IMR-90 (cell line): ENCODE measurements at regions not wholly inside any gene's neighbourhood (a gene's known extent, or its start where the extent isn't known, plus 50 kb on each side); places are given as distances from the start of the nearest gene placed in this dataset.

Experiments
- ATAC-seq: fragments of 200-7000 bp; cut with Tn5 transposase; 2 replicates; pipeline ENCODE4 v1.9.1; 2020; ENCODE audit warnings: low read depth, mild to moderate bottlenecking, moderate library complexity
- BruUV-seq: library from RNA; stranded (reverse); fragments of 400-500 nt; replicated peaks from 2 replicates; lab custom pipeline; 2021; lab: Mats Ljungman, UMichigan
- CTCF ChIA-PET: fragments of 300-600 bp; formaldehyde crosslinking; extraction: SDS; loops from one replicate; lab custom pipeline; 2021; ENCODE audit warnings: antibody characterized with exemption; lab: Yijun Ruan, JAX
- POLR2A ChIA-PET: fragments of 300-600 bp; sonication (Branson Sonifier 250); formaldehyde crosslinking; loops from one replicate; lab custom pipeline; 2022; ENCODE audit warnings: antibody characterized with exemption; ENCODE audit not compliant: unreplicated experiment; lab: Charles Lee
- DNase-seq: peaks from one replicate; pipeline ENCODE4 v3.0.0; 2013
- H2AFZ ChIP-seq: replicated peaks from 2 replicates; pipeline ENCODE3; 2013; ENCODE audit warnings: low read length, mild to moderate bottlenecking; ENCODE audit not compliant: poor library complexity
- H2AK5ac ChIP-seq: 2 replicates; pipeline ENCODE4 v1.6.1; 2013; ENCODE audit warnings: low read depth, low read length, inconsistent platforms
- H2AK9ac ChIP-seq: replicated peaks from 2 replicates; pipeline ENCODE3; 2013; ENCODE audit warnings: mild to moderate bottlenecking, low read depth, low read length, moderate library complexity; ENCODE audit not compliant: poor library complexity
- H2BK120ac ChIP-seq: 2 replicates; pipeline ENCODE4 v1.6.1; 2013; ENCODE audit warnings: low read depth, low read length, inconsistent platforms
- H2BK15ac ChIP-seq: 3 replicates; pipeline ENCODE4 v1.6.1; 2013; ENCODE audit warnings: low read depth, low read length, inconsistent platforms
- H2BK20ac ChIP-seq: 2 replicates; pipeline ENCODE4 v1.6.1; 2013; ENCODE audit warnings: low read depth, mild to moderate bottlenecking, inconsistent platforms, low read length, moderate library complexity
- H2BK5ac ChIP-seq: 2 replicates; pipeline ENCODE4 v1.6.1; 2013; ENCODE audit warnings: mild to moderate bottlenecking, low read depth, low read length, inconsistent platforms; ENCODE audit not compliant: poor library complexity, severe bottlenecking
- H3K14ac ChIP-seq: replicated peaks from 2 replicates; pipeline ENCODE4 v1.6.1; 2013; ENCODE audit warnings: low read depth, low read length, inconsistent platforms
- H3K18ac ChIP-seq: 2 replicates; pipeline ENCODE4 v1.6.1; 2013; ENCODE audit warnings: low read depth, low read length, control low read depth
- H3K23ac ChIP-seq: 2 replicates; pipeline ENCODE4 v1.6.1; 2013; ENCODE audit warnings: low read depth, low read length, inconsistent platforms
- H3K27ac ChIP-seq: 2 replicates; pipeline ENCODE4 v1.5.1; 2013; ENCODE audit warnings: mild to moderate bottlenecking, control low read depth, low read length; ENCODE audit not compliant: insufficient read depth
- H3K27me3 ChIP-seq: 2 replicates; pipeline ENCODE4 v1.6.1; 2013; ENCODE audit warnings: low read length; ENCODE audit not compliant: control insufficient read depth, insufficient read depth
- H3K36me3 ChIP-seq: 2 replicates; pipeline ENCODE4 v1.6.1; 2013; ENCODE audit warnings: low read length, mixed read lengths; ENCODE audit not compliant: control insufficient read depth, insufficient read depth
- H3K4ac ChIP-seq: 2 replicates; pipeline ENCODE4 v1.6.1; 2013; ENCODE audit warnings: low read depth, low read length, inconsistent platforms
- H3K4me1 ChIP-seq: 2 replicates; pipeline ENCODE4 v1.6.1; 2013; ENCODE audit warnings: low read length, mixed read lengths; ENCODE audit not compliant: control insufficient read depth, insufficient read depth
- H3K4me2 ChIP-seq: 2 replicates; pipeline ENCODE4 v1.6.1; 2013; ENCODE audit warnings: low read depth, mild to moderate bottlenecking, control low read depth, low read length, moderate library complexity
- H3K4me3 ChIP-seq: 2 replicates; pipeline ENCODE4 v1.5.1; 2013; ENCODE audit warnings: low read depth, mild to moderate bottlenecking, control low read depth, low read length, moderate library complexity; ENCODE audit not compliant: insufficient read depth
- H3K56ac ChIP-seq: 2 replicates; pipeline ENCODE4 v1.6.1; 2013; ENCODE audit warnings: low read length, inconsistent platforms; ENCODE audit not compliant: insufficient read depth; ENCODE audit errors: extremely low read depth
- H3K79me1 ChIP-seq, 2 experiments: 2 replicates each; pipeline ENCODE4 v1.6.1; 2013; ENCODE audit warnings: low read length in 2 of 2, inconsistent platforms in 1 of 2, low read depth in 1 of 2
- H3K9ac ChIP-seq: 2 replicates; pipeline ENCODE4 v1.6.1; 2013; ENCODE audit warnings: low read depth, low read length, control low read depth
- H3K9me1 ChIP-seq: 2 replicates; pipeline ENCODE4 v1.6.1; 2013; ENCODE audit warnings: low read length, inconsistent platforms; ENCODE audit not compliant: insufficient read depth
- H3K9me3 ChIP-seq: 2 replicates; pipeline ENCODE4 v1.6.1; 2013; ENCODE audit warnings: low read length; ENCODE audit not compliant: control insufficient read depth, insufficient read depth
- H4K20me1 ChIP-seq: 2 replicates; pipeline ENCODE4 v1.6.1; 2013; ENCODE audit warnings: low read length, inconsistent platforms; ENCODE audit not compliant: insufficient read depth
- H4K5ac ChIP-seq: 2 replicates; pipeline ENCODE4 v1.6.1; 2013; ENCODE audit warnings: mild to moderate bottlenecking, low read depth, low read length, control low read depth
- H4K8ac ChIP-seq, 2 experiments: 2 replicates each; pipeline ENCODE4 v1.6.1; 2013; ENCODE audit warnings: low read depth in 2 of 2, low read length in 2 of 2, control low read depth in 1 of 2, inconsistent platforms in 1 of 2
- H4K91ac ChIP-seq: 2 replicates; pipeline ENCODE4 v1.6.1; 2013; ENCODE audit warnings: low read depth, low read length, inconsistent platforms; ENCODE audit not compliant: insufficient read depth
- CEBPB ChIP-seq: IDR thresholded peaks from 2 replicates; pipeline ENCODE4 v1.6.1; 2012; ENCODE audit warnings: low read depth, low read length, improper control_type of control experiment
- CHD1 ChIP-seq: IDR thresholded peaks from 2 replicates; pipeline ENCODE4 v1.6.1; 2012; ENCODE audit warnings: low read depth, low read length, improper control_type of control experiment
- FOS ChIP-seq: fragments of 150-350 bp; IDR thresholded peaks from 2 replicates; pipeline ENCODE4 v1.6.1; 2016; ENCODE audit warnings: low read depth, low read length
- MAZ ChIP-seq: IDR thresholded peaks from 2 replicates; pipeline ENCODE4 v1.6.1; 2012; ENCODE audit warnings: low read depth, mild to moderate bottlenecking, low read length, improper control_type of control experiment, moderate library complexity, borderline replicate concordance
- MXI1 ChIP-seq: IDR thresholded peaks from 2 replicates; pipeline ENCODE4 v1.6.1; 2012; ENCODE audit warnings: low read depth, mild to moderate bottlenecking, low read length, moderate library complexity, borderline replicate concordance
- RAD21 ChIP-seq: IDR thresholded peaks from 2 replicates; pipeline ENCODE4 v1.6.1; 2012; ENCODE audit warnings: low read length, improper control_type of control experiment
- RFX5 ChIP-seq: IDR thresholded peaks from 2 replicates; pipeline ENCODE4 v1.8.0; 2012; ENCODE audit warnings: low read depth, mild to moderate bottlenecking, low read length, moderate library complexity
- WGBS, 2 experiments: methylation state at CpG; one replicate each; pipeline versions ENCODE4 v1.1.5 to v1.1.7; 2013; ENCODE audit warnings: missing lambda C conversion rate in 2 of 2; ENCODE audit not compliant: insufficient read length in 1 of 2; ENCODE audit errors: extremely low coverage in 2 of 2; 5-methylcytosine and 5-hydroxymethylcytosine counted together
- dilution Hi-C: fragments of 300-500 bp; cut with HindIII; formaldehyde crosslinking; loops from one replicate; pipeline ENCODE4 v1.14.3; 2018; ENCODE audit warnings: low sequenced_read_pairs; ENCODE audit not compliant: unreplicated experiment
- in situ Hi-C: fragments of 300-500 bp; cut with MboI; formaldehyde crosslinking; loops from 3 replicates; pipeline ENCODE4 v1.14.3; 2019; ENCODE audit warnings: low sequenced_read_pairs, inconsistent platforms, mixed read lengths
- intact Hi-C: fragments of 100-400 bp; cut with micrococcal nuclease; formaldehyde crosslinking; loops from 2 replicates; pipeline ENCODE4 v1.10.0; 2022
- TF ChIP-seq, protein P1 (sequence below): fragments of 150-350 bp; IDR thresholded peaks from 2 replicates; pipeline ENCODE4 v1.6.1; 2017; ENCODE audit warnings: mild to moderate bottlenecking, antibody characterized with exemption, low read length, low read depth
- TF ChIP-seq, protein P2 (sequence below): conservative IDR thresholded peaks from 2 replicates; pipeline ENCODE4 v1.5.1; 2012; ENCODE audit warnings: mild to moderate bottlenecking, low read depth, low read length, improper control_type of control experiment

DNA sequence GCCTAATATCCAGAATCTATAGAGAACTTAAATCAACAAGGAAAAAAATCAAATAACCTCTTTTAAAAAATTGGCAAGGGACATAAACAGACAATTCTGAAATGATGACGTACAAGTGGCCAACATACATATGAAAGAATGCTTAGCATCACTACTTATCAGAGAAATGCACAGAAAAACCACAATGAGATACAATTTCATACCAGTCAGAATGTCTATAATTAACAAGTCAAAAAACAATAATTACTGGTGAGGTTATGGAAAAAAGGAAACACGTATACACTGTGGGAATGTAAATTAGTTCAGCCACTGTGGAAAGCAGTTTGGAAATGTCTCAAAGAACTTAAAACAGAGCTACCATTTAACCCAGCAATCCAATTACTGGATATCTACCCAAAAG, 1192.0 kb downstream of the CDH12 start:
- no peaks in the 10 kb centered on the region for H3K36me3 ChIP-seq
- H2AFZ ChIP-seq = no peak overlapping the region
- intact Hi-C loops (no loop called here), in situ Hi-C loops (no loop called here), dilution Hi-C loops (no loop called here)
- no peak overlapping the region for H4K8ac ChIP-seq
- H2BK15ac ChIP-seq = no peak overlapping the region
- no peak overlapping the region for H3K18ac ChIP-seq
- ChIA-PET POLR2A (no interaction called here), CTCF (no interaction called here)
- no peak overlapping the region for H2BK120ac ChIP-seq
- no peaks in the 10 kb centered on the region for H3K79me1 ChIP-seq
- H3K27ac ChIP-seq = no peak overlapping the region
- peak; percentile 62 for DNase-seq
- no peak overlapping the region for H3K4me3 ChIP-seq
- no peak overlapping the region for H3K14ac ChIP-seq
- no peaks in the 10 kb centered on the region for H4K20me1 ChIP-seq
- no peak overlapping the region for H3K9ac ChIP-seq
- no peak overlapping the region; the same call in 1 of the 2 replicates for H3K4ac ChIP-seq
- H2BK20ac ChIP-seq = no peak overlapping the region
- H2BK5ac ChIP-seq = peak overlapping the region; percentile 95
- TF ChIP-seq RAD21 (no peak), FOS (no peak), CHD1 (no peak), CEBPB (no peak), RFX5 (no peak), MAZ (no peak), MXI1 (no peak)
- TF ChIP-seq, protein P1, sequence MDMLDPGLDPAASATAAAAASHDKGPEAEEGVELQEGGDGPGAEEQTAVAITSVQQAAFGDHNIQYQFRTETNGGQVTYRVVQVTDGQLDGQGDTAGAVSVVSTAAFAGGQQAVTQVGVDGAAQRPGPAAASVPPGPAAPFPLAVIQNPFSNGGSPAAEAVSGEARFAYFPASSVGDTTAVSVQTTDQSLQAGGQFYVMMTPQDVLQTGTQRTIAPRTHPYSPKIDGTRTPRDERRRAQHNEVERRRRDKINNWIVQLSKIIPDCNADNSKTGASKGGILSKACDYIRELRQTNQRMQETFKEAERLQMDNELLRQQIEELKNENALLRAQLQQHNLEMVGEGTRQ = no peak
- TF ChIP-seq, protein P2, sequence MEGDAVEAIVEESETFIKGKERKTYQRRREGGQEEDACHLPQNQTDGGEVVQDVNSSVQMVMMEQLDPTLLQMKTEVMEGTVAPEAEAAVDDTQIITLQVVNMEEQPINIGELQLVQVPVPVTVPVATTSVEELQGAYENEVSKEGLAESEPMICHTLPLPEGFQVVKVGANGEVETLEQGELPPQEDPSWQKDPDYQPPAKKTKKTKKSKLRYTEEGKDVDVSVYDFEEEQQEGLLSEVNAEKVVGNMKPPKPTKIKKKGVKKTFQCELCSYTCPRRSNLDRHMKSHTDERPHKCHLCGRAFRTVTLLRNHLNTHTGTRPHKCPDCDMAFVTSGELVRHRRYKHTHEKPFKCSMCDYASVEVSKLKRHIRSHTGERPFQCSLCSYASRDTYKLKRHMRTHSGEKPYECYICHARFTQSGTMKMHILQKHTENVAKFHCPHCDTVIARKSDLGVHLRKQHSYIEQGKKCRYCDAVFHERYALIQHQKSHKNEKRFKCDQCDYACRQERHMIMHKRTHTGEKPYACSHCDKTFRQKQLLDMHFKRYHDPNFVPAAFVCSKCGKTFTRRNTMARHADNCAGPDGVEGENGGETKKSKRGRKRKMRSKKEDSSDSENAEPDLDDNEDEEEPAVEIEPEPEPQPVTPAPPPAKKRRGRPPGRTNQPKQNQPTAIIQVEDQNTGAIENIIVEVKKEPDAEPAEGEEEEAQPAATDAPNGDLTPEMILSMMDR = no peak
- WGBS, 2 experiments = no CpG with 5 or more reads among the region's 2 CpGs
- peak; percentile 56 for ATAC-seq
- no peak overlapping the region for H3K4me2 ChIP-seq
- no peak overlapping the region for H3K23ac ChIP-seq
- no peak overlapping the region for H3K56ac ChIP-seq
- no peaks in the 10 kb centered on the region for H3K4me1 ChIP-seq
- no peak overlapping the region for H4K5ac ChIP-seq
- no peak overlapping the region for H4K91ac ChIP-seq
- H3K9me1 ChIP-seq = no peaks in the 10 kb centered on the region
- H2AK5ac ChIP-seq = no peak overlapping the region
- H2AK9ac ChIP-seq = no peak overlapping the region
- H3K9me3 ChIP-seq = no peaks in the 10 kb centered on the region; the same call in 1 of the 2 replicates
- no TSS peak for BruUV-seq
- no peaks in the 10 kb centered on the region for H3K27me3 ChIP-seq
